ENCODE measurements at regions not wholly inside any gene's neighbourhood (a gene's known extent, or its start where the extent isn't known, plus 50 kb on each side); places are given as distances from the start of the nearest gene placed in this dataset.

- no peak for DNase-seq
These were observed 603.2 kb upstream of the ID2 start for GRCh38 chr2:8078705-8079104.

DNA sequence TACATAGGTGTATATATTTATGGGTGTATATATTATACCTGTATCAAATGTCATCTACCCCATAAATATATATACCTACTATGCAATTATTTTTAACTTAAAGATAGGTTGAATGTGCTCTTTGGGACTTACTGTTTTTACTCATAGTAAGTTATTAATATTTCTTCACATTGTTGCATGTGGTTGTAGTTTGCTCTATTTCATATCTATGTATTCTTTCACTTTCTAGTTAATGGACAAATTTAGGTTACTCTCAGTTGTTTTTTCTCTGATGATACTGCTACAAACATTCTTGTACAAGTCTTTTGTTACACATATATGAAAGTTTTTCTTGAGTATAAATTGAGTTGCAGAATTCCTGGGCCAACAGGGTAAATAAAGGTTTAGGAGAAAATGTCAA lies 601.8 kb upstream of the ID2 start:
- DNase-seq: no peak

GRCh38 chr2:8081130-8081529 lies 600.7 kb upstream of the ID2 start:
- DNase-seq: no peak

DNA sequence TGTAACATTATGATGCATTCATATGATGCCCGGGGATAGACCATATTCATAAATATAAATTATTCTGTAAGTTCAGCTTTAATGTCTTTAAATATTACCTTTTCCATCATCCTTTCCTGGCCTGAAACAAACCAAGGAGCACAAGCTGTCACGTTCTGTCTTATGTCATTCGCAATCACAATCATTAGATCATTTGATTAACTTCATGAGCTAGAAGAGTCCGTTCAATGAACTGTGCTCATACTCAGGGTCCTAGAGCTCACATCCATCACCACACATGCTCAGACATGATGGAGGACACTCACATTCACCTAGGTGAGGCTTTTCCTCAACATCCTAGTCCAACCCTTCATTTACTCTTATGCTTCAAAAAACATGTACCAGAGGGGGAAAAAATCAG lies 599.0 kb upstream of the ID2 start:
- no peak for DNase-seq

- DNase-seq: no peak
These were observed 595.5 kb upstream of the ID2 start for GRCh38 chr2:8086357-8086756.

DNA sequence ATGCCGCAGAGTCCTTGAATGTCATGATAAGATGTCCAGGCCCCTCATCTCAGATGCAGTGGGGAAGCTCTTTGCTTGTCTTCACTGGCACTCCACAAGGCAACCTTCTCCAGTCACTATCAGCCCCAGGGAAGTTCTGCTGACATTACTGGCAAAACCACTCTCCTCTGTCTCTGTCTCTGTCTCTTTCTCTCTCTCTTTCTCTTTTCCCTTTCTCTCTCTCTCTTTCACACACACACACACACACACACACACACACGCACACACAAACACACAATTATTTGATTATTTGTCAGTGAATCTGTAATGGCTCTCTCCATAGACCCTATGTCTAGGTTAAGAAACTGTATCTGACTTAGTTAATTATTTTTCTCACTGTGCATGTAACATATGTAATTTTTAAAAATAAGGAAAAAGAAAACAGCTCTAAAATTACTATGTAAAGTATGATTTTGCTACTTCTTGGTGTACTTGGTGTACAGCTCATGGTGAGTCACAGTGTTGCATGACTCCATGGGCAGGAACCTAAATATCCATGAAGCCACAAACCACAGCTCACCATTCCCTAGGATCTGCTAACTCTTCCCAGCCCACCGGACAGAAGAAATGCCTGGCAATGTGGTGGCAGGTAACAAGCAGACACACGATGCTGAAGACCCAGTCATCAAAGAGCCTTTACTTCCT lies 594.9 kb upstream of the ID2 start:
- DNase-seq: no peak

DNA sequence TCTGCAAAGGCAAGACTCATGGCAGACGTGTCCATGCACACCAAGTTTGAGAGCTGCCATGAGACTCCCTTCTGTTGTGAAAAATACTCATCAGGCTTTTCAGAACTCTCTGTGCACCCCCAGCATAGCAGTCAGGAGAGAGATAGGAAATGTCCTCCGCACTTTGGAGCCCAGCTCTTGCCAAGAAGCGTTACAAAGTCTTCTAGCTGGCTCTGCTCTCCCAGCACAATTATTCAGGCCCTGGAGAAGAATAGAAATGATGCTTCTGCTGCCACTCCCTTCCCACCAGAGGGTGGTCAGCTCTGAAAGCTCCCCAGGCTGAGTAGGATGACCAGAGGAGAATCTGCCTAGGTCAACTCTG lies 594.4 kb upstream of the ID2 start:
- DNase-seq: no peak

GRCh38 chr2:8088810-8089209 lies 593.0 kb upstream of the ID2 start:
- no peak for DNase-seq

DNA sequence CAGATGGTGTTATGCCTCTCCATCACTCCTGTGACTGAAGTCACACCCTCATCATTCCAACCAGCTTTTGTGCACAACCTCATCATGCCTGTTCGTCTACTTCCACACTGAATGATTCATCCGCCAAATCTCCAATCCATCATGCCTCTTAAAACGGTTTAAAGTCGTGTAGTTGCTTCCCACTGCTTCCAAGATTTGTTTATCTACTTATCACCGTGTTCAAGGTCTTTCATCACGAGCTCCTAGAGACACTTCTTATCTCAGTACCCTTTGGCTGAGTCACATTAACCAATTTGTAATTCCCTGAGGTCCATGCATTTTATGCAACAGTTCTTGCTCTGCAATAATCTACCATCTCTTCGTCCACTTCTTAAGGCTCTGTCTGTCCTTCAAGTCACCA lies 592.3 kb upstream of the ID2 start:
- no peak for DNase-seq

- DNase-seq: no peak
These were observed 590.8 kb upstream of the ID2 start for GRCh38 chr2:8090748-8091700.

DNA sequence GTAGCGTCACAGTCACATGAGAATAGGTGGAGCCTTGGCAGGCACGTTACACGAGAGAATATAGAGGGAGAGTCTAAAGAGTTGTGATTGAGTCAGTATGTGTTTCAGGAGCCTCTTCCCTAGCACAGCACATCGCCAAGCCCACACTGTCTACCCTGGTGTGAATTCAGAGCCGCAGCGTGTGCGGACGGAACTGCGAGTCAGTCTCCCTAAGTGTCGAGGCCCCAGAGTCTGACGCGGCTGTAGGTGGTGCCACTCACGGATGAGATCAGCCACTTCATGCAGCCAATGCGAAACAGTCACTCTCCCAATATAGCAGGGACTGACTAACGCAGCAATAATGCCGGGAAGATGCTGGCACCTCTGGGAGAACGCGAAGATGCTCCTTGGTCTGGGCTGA lies 587.3 kb upstream of the ID2 start:
- no peak for DNase-seq

DNA sequence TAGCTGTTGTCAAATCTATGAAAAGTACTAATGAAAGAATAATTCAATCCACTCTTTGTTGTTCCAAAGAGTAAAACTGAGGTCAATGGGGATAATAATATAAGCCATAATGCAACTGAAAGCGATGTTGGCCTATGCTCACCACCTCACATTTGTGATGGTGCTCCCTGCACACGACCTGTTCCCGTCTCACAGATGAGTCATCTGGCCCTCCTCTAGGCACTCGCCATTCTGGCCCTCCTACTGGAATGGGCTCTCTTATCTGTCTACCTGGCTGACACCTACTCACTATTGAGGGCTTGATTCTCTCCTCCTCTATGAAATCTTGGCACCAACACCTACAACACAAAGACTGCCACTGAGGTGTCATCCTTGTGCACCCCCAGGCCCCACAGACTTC lies 585.9 kb upstream of the ID2 start:
- no peak for DNase-seq

DNA sequence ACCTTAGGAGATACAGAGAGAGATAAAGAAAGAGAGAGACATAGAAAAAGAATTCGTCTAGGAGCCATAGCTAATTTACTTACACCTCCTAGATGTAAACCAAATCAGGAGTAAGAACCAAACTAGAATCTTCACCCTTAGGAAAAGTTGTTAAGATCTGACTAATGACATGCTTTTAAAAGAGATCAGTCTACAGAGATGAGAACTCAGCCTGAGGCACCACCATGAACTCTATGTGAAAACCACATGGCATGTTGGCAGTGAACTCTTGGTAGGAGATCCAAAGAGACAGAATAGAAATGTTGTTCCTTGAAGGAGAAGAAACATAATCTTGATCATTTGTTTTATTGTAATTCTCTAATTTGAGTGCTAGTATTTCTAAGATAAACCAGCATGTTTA lies 585.4 kb upstream of the ID2 start:
- DNase-seq: no peak

DNA sequence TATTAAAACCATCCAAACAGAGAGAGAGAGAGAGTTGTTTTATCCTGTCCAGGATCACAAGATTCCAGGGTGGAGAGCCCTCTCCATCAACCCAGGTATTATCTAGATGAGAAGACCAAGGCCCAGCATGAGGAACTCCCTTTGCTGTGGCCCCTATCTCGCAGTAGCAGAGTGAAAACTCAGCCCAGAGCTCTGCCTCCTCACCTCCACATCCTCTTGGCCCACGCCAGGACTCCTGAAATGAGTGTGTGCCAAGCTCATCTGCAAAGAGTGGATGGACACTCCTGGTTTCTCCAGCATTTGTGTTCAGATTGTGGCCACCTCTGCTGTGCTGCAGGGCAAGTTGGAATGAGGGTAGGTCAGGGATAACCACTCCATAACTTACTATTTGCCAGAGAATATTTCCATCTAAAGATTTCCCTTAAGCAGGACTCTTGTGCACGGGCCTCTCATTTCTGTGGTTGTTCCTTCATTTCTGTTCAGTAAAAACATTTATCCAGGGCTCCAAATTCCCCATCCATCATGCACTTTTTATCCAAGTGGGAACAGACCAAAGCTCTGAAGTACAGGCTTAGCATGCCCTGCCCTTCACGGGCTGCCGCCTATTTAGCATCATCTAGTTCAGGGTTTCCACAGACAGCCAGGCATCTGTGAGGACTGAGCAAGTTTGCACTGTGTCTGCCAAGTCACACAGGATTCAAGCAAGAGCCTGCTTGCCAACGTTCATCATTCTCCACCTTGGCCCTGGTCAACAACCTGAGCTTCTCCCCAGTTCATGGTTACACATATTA lies 583.2 kb upstream of the ID2 start:
- DNase-seq: no peak

DNA sequence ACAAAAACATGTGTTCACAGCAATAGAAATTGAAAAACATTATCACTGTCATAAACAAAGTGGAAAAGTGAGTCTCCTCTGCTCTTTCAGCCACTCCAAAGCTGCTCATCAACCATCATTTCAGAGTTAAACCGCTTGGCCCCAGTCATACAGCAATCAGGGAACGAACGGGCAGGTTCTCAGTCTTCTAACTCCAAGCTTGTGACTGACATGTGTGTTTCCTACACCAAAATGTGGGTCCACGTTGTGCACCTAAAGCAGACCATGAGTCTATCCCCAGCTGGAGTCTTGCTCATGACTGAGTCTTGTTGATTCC lies 582.6 kb upstream of the ID2 start:
- no peak for DNase-seq

- DNase-seq: no peak
These were observed 580.1 kb upstream of the ID2 start for GRCh38 chr2:8101614-8102277.

GRCh38 chr2:8102470-8102869 lies 579.4 kb upstream of the ID2 start:
- no peak for DNase-seq

GRCh38 chr2:8103085-8103708 lies 578.7 kb upstream of the ID2 start:
- no peak for DNase-seq

- no peak for DNase-seq
These were observed 574.7 kb upstream of the ID2 start for GRCh38 chr2:8107150-8107549.

GRCh38 chr2:8107621-8108378 lies 574.1 kb upstream of the ID2 start:
- no peak for DNase-seq

GRCh38 chr2:8110716-8111115 lies 571.1 kb upstream of the ID2 start:
- DNase-seq: no peak

DNA sequence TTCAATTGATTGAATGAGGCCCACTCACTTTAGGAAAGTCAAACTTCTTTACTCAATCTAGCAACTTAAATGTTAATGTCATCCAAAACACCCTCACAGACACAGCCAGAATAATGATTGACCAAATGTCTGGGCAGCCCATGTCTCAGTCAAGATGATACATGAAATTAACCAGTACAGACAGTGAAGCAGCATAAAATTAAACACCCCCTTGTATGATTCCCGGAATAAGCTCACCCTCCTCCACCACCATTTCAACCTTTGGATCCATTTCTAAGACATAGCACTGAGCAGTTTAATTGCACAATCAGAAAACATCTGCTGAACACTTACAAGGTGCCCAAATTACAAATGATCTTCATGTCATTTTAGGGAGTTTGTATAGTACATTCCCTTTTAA lies 570.7 kb upstream of the ID2 start:
- DNase-seq: no peak

Data from activated CD4-positive, alpha-beta T cell treated with anti-CD3 and anti-CD28 coated beads, Interleukin-2, amount 50 U/mL, for 1 hour (primary cell).